GM12878 (cell line): ENCODE measurements at regions not wholly inside any gene's neighbourhood (a gene's known extent, or its start where the extent isn't known, plus 50 kb on each side); places are given as distances from the start of the nearest gene placed in this dataset.
A peak's percentile ranks its signal among the peaks of the same experiment; 100 is the strongest.

ENCODE experiments used
- ATAC-seq: fragments of 200-7000 bp; cut with Tn5 transposase; 3 replicates; pipeline ENCODE4 v1.9.1; 2020; ENCODE audit warnings: mild to moderate bottlenecking, moderate library complexity
- BruUV-seq: library from RNA; stranded (reverse); fragments of 400-500 nt; replicated peaks from 2 replicates; lab custom pipeline; 2021; lab: Mats Ljungman, UMichigan
- CTCF ChIA-PET: fragments of 300-600 bp; sonication (Branson Sonifier 250); formaldehyde crosslinking; extraction: SDS; loops from one replicate; lab custom pipeline; 2021; ENCODE audit warnings: inconsistent platforms; lab: Yijun Ruan, JAX
- POLR2A ChIA-PET: fragments of 350-600 bp; formaldehyde crosslinking; extraction: SDS; loops from one replicate; lab custom pipeline; 2021; ENCODE audit warnings: inconsistent platforms; lab: Charles Lee
- RAD21 ChIA-PET: fragments of 300-600 bp; sonication (Branson Sonifier 250); formaldehyde crosslinking; loops from one replicate; lab custom pipeline; 2023; ENCODE audit warnings: antibody characterized with exemption; ENCODE audit not compliant: unreplicated experiment; lab: Charles Lee
- SMC1A ChIA-PET: fragments of 300-600 bp; sonication (Branson Sonifier 250); formaldehyde crosslinking; loops from one replicate; lab custom pipeline; 2023; ENCODE audit not compliant: unreplicated experiment, uncharacterized antibody; lab: Charles Lee
- DNase-seq: peaks from one replicate; pipeline ENCODE4 v3.0.0-alpha.2; 2011; ENCODE audit warnings: low read depth, low spot score
- FAIRE-seq: peaks from 3 replicates; lab custom pipeline; 2011; peaks lifted over from hg19 to GRCh38; lab: Jason Lieb, UNC
- H2AFZ ChIP-seq: 2 replicates; pipeline ENCODE4 v1.6.0; 2011; ENCODE audit warnings: low read depth, low read length, control low read depth; ENCODE audit not compliant: control insufficient read depth
- H3K27ac ChIP-seq: 2 replicates; pipeline ENCODE4 v1.5.1; 2011; ENCODE audit warnings: control low read depth; ENCODE audit not compliant: control insufficient read depth, insufficient read depth
- H3K27me3 ChIP-seq, 2 experiments: replicated peaks in 1 of 2; 2 replicates each; pipeline versions ENCODE4 v1.6.0 to v1.6.1; 2011; ENCODE audit warnings: low read length in 1 of 2; ENCODE audit not compliant: control insufficient read depth in 2 of 2, insufficient read depth in 2 of 2
- H3K36me3 ChIP-seq, 2 experiments: 2 replicates each; pipeline ENCODE4 v1.5.1; 2011; ENCODE audit warnings: low read length in 1 of 2; ENCODE audit not compliant: control insufficient read depth in 2 of 2, insufficient read depth in 2 of 2
- H3K4me1 ChIP-seq: 2 replicates; pipeline ENCODE4 v1.6.1; 2011; ENCODE audit warnings: mild to moderate bottlenecking, low read length, moderate library complexity, mixed read lengths; ENCODE audit not compliant: control insufficient read depth, insufficient read depth
- H3K4me2 ChIP-seq: 2 replicates; pipeline ENCODE4 v1.6.0; 2011; ENCODE audit warnings: control low read depth; ENCODE audit not compliant: control insufficient read depth, insufficient read depth
- H3K4me3 ChIP-seq: fragments of 200-600 bp; sonication (generic); 2 replicates; pipeline ENCODE4 v1.5.1; 2016
- H3K79me2 ChIP-seq: 2 replicates; pipeline ENCODE4 v1.6.0; 2011; ENCODE audit warnings: low read length; ENCODE audit not compliant: control insufficient read depth, insufficient read depth
- H3K9ac ChIP-seq: 2 replicates; pipeline ENCODE4 v1.8.0; 2011; ENCODE audit warnings: low read length, control low read depth, mixed read lengths; ENCODE audit not compliant: control insufficient read depth, insufficient read depth
- H3K9me3 ChIP-seq: replicated peaks from 3 replicates; pipeline ENCODE4 v1.5.1; 2011; ENCODE audit warnings: mild to moderate bottlenecking, low read length; ENCODE audit not compliant: control insufficient read depth, insufficient read depth
- H4K20me1 ChIP-seq: 2 replicates; pipeline ENCODE4 v1.6.0; 2011; ENCODE audit not compliant: control insufficient read depth, insufficient read depth
- NR2C2 ChIP-seq: IDR thresholded peaks from 2 replicates; pipeline ENCODE4 v1.6.1; 2011; ENCODE audit warnings: borderline replicate concordance, low read depth; ENCODE audit not compliant: control insufficient read depth, insufficient read length
- TCF12 ChIP-seq: IDR thresholded peaks from 2 replicates; pipeline ENCODE4 v1.6.1; 2011; ENCODE audit warnings: low read depth, mild to moderate bottlenecking, low read length
- ZNF207 ChIP-seq: fragments of 450-650 bp; IDR thresholded peaks from 2 replicates; pipeline ENCODE4 v1.6.1; 2014; ENCODE audit warnings: antibody characterized with exemption, mild to moderate bottlenecking, borderline replicate concordance
- WGBS: methylation state at CpG from one replicate; pipeline ENCODE4 v1.1.6; 2016; ENCODE audit warnings: low lambda C conversion rate; ENCODE audit not compliant: insufficient replicate concordance, insufficient coverage; ENCODE audit errors: missing lambda C conversion rate; 5-methylcytosine and 5-hydroxymethylcytosine counted together
- in situ Hi-C: fragments of 300-500 bp; cut with MboI; formaldehyde crosslinking; loops from 9 replicates; pipeline ENCODE4 v1.14.3; 2018; ENCODE audit warnings: mixed read lengths
- intact Hi-C: fragments of 100-400 bp; cut with micrococcal nuclease; formaldehyde crosslinking; loops from one replicate; pipeline ENCODE4 v1.14.2; 2022; ENCODE audit not compliant: unreplicated experiment
- TF ChIP-seq, protein P1 (sequence below), 3 experiments: IDR thresholded peaks in 2 of 3; conservative IDR thresholded peaks in 1 of 3; 2 replicates each; pipeline ENCODE4 v1.5.1; 2011; ENCODE audit warnings: low read depth in 3 of 3, low read length in 3 of 3, mild to moderate bottlenecking in 3 of 3, control low read depth in 2 of 3, moderate library complexity in 2 of 3, inconsistent platforms in 1 of 3, mixed read lengths in 1 of 3; ENCODE audit not compliant: control insufficient read depth in 2 of 3, insufficient read depth in 1 of 3; ENCODE audit errors: extremely low read depth in 1 of 3

GRCh38 chr2:62339837-62340236 is 143.9 kb downstream of the B3GNT2 start (continued):
- no peak for TF ChIP-seq ZNF207

DNA sequence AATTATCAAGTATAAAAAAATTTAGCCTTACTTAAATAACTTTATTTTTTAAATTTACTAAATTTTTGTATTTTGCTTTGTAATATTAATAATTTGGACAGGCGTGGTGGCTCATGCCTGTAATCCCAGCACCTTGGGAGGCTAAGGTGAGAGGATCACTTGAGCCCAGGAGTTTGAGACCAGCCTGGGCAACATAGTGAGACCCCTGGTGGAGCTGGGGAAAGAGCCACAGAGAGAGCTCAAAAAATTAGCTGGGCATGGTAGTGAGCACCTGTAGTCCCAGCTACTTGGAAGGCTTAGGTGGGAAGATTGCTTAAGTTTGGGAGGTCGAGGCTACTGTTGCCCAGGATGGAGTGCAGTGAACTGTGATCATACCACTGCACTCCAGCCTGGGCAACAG is 143.5 kb downstream of the B3GNT2 start:
- Histone ChIP-seq H3K79me2 (no peaks in the 10 kb centered on the region; the same call in 1 of the 2 replicates), H3K36me3 (no peaks in the 10 kb centered on the region), H3K9ac (no peak overlapping the region), H3K9me3 (no peaks in the 10 kb centered on the region), H3K27me3 (no peaks in the 10 kb centered on the region), H3K4me3 (no peak overlapping the region), H2AFZ (no peak overlapping the region), H4K20me1 (no peaks in the 10 kb centered on the region), H3K4me1 (peaks cover 61% of the 10 kb centered on the region), H3K4me2 (no peak overlapping the region), H3K27ac (0 out of 2 replicates have a peak overlapping the region, but pooled peaks have one; percentile 13)
- RAD21 ChIA-PET, result interaction anchor here (0.7 to 2.8 kb wide), 13 partner anchors 9 to 1137 kb away, joined by 3 to 17 read pairs (median 5); no protein-coding TSS in a partner anchor
- CTCF ChIA-PET, result interaction anchor here (0.7 to 4.8 kb wide), 7 partner anchors 17 to 345 kb away, joined by 3 to 17 read pairs (median 3); no protein-coding TSS in a partner anchor
- DNase-seq (no peak), ATAC-seq (no peak), FAIRE-seq (no peak)
- intact Hi-C loops, result no loop called here
- SMC1A ChIA-PET, result interaction anchor here (0.6 to 16.4 kb wide), 10 partner anchors 8 to 345 kb away, joined by 3 to 467 read pairs (median 3); no protein-coding TSS in a partner anchor
- WGBS, result 59% methylated on average over 2 of the region's 2 CpGs
- no TSS peak for BruUV-seq
- POLR2A ChIA-PET, result interaction anchor here (0.6 to 1.5 kb wide), 4 partner anchors 30 to 417 kb away, joined by 3 to 5 read pairs (median 4); no protein-coding TSS in a partner anchor
- in situ Hi-C loops, result no loop called here
- no peak for TF ChIP-seq NR2C2
- TF ChIP-seq, protein P1, sequence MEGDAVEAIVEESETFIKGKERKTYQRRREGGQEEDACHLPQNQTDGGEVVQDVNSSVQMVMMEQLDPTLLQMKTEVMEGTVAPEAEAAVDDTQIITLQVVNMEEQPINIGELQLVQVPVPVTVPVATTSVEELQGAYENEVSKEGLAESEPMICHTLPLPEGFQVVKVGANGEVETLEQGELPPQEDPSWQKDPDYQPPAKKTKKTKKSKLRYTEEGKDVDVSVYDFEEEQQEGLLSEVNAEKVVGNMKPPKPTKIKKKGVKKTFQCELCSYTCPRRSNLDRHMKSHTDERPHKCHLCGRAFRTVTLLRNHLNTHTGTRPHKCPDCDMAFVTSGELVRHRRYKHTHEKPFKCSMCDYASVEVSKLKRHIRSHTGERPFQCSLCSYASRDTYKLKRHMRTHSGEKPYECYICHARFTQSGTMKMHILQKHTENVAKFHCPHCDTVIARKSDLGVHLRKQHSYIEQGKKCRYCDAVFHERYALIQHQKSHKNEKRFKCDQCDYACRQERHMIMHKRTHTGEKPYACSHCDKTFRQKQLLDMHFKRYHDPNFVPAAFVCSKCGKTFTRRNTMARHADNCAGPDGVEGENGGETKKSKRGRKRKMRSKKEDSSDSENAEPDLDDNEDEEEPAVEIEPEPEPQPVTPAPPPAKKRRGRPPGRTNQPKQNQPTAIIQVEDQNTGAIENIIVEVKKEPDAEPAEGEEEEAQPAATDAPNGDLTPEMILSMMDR (IDR thresholded peaks at IDR 0.05 in 2 of 3, conservative IDR thresholded peaks at IDR 0.05 in 1 of 3; ENCODE audit: control insufficient read depth in 2 of 3, extremely low read depth in 1 of 3, insufficient read depth in 1 of 3, low read depth in 3 of 3, low read length in 3 of 3), result peak in 1 of 3 experiments; percentile 2; a peak in 1 of 6 replicates
- TF ChIP-seq TCF12, result no peak
